ENCODE measurements at regions not wholly inside any gene's neighbourhood (a gene's known extent, or its start where the extent isn't known, plus 50 kb on each side); places are given as distances from the start of the nearest gene placed in this dataset.

- no peak for DNase-seq
These were observed 220.1 kb upstream of the E2F8 start for GRCh38 chr11:19460718-19461405.

- no peak for DNase-seq
These were observed 218.5 kb upstream of the E2F8 start for GRCh38 chr11:19459240-19459639.

GRCh38 chr11:19458721-19459120 is 218.0 kb upstream of the E2F8 start:
- DNase-seq = no peak

GRCh38 chr11:19458231-19458630 is 217.5 kb upstream of the E2F8 start:
- no peak for DNase-seq

GRCh38 chr11:19455731-19456130 is 215.0 kb upstream of the E2F8 start:
- DNase-seq = no peak

GRCh38 chr11:19453651-19454257 is 213.0 kb upstream of the E2F8 start:
- no peak for DNase-seq

- no peak for DNase-seq
These were observed 210.9 kb upstream of the E2F8 start for GRCh38 chr11:19451609-19452008.

- no peak for DNase-seq
These were observed 209.5 kb upstream of the E2F8 start for GRCh38 chr11:19450282-19450681.

GRCh38 chr11:19448651-19449050 is 207.9 kb upstream of the E2F8 start:
- DNase-seq = no peak

GRCh38 chr11:19447150-19447566 is 206.4 kb upstream of the E2F8 start:
- DNase-seq = no peak

- no peak for DNase-seq
These were observed 205.0 kb upstream of the E2F8 start for GRCh38 chr11:19445771-19446170.

- no peak for DNase-seq
These were observed 203.5 kb upstream of the E2F8 start for GRCh38 chr11:19444231-19444630.

GRCh38 chr11:19442554-19442910 is 201.8 kb upstream of the E2F8 start:
- DNase-seq = no peak

- DNase-seq = no peak
These were observed 201.2 kb upstream of the E2F8 start for GRCh38 chr11:19441752-19442553.

GRCh38 chr11:19441288-19441687 is 200.5 kb upstream of the E2F8 start:
- DNase-seq = no peak

GRCh38 chr11:19437760-19438159 is 197.0 kb upstream of the E2F8 start:
- no peak for DNase-seq

GRCh38 chr11:19436932-19437331 is 196.2 kb upstream of the E2F8 start:
- no peak for DNase-seq

GRCh38 chr11:19435306-19435989 is 194.7 kb upstream of the E2F8 start:
- no peak for DNase-seq

- no peak for DNase-seq
These were observed 193.0 kb upstream of the E2F8 start for GRCh38 chr11:19433791-19434190.

GRCh38 chr11:19433367-19433766 is 192.6 kb upstream of the E2F8 start:
- DNase-seq = no peak

GRCh38 chr11:19432370-19433061 is 191.8 kb upstream of the E2F8 start:
- DNase-seq = no peak

GRCh38 chr11:19430754-19431398 is 190.1 kb upstream of the E2F8 start:
- no peak for DNase-seq

All from CD4-positive, alpha-beta T cell treated with Interleukin-10 for 1 hour (primary cell).